Middle frontal gyrus (tissue), 1 donor: ENCODE measurements at regions not wholly inside any gene's neighbourhood (a gene's known extent, or its start where the extent isn't known, plus 50 kb on each side); places are given as distances from the start of the nearest gene placed in this dataset.

Experiments used
- DNase-seq: peaks from one replicate; pipeline ENCODE4 v3.0.0-alpha.2; 2015; ENCODE audit warnings: low spot score; ENCODE audit errors: extremely low spot score

- no peak for DNase-seq
These were observed 115.8 kb downstream of the SLC25A47 start for GRCh38 chr14:100438678-100439592.

- no peak for DNase-seq
These were observed 116.6 kb downstream of the SLC25A47 start for GRCh38 chr14:100439781-100440180.

DNA sequence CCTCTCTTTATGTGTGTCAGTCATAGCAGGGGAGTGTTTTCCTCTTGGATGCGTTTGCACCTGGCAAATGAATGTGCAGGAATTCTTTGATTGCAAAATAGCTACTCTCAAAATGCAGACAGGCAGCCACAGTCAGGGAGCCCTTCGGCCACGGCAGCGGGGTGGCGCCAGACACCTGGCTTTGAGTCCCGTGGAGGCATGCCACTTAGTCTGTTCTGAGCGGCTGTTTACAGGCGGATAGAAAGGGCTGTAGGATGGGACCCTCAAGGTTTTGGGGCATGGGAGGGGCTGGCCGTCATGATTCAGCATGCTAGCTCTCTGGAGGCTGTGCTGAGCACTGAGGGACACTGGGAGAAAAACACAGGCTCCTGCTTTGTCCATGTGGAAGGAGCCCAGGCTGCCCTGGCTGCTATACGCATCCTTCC, 117.1 kb downstream of the SLC25A47 start:
- peak; percentile 50 for DNase-seq

DNA sequence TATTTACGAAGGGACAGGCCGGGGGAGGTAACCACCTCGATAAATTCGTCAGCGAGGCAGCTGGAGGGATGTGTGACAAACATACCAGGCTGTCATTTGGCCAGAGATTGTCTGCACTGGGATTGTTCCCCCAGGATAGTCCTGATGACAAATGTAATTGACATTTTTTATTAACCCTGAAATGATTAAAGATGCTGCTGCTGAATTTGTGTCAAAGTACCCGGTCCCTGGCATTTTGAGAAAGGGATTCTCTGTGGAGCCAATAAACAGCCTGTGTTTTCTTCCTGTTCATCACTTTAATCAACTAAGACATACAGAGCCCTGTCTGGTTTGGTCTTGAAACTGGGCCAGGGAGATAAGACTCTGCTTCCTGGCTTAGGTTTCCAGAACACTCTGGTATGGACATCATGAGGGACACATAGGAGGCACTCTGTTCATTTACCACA, 117.6 kb downstream of the SLC25A47 start:
- DNase-seq: no peak

GRCh38 chr14:100441271-100441947, 118.3 kb downstream of the SLC25A47 start:
- DNase-seq: no peak

- no peak for DNase-seq
These were observed 118.9 kb downstream of the SLC25A47 start for GRCh38 chr14:100442036-100442435.

- DNase-seq: no peak
These were observed 119.7 kb downstream of the SLC25A47 start for GRCh38 chr14:100442498-100443490.

GRCh38 chr14:100443603-100444002, 120.5 kb downstream of the SLC25A47 start:
- no peak for DNase-seq

- no peak for DNase-seq
These were observed 122.4 kb downstream of the SLC25A47 start for GRCh38 chr14:100445436-100446088.

DNA sequence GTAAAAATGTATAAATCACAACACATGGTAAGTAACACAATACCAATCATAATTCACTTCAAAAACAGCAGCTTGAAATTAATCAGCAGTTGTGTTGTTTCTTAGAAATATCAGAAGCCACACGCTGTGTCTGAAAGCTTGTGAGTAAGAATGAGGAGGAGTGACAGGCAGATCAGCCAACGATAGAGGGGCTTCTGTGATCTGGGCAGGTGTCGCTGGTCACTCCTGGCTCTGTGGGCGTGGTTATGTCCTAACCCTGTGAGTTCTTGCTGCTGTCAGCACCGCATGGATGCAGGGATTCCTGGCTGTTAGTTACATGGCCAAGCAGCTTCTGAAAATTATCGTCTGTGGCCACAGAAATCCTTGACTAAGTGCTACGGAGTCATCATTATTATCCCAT, 123.4 kb downstream of the SLC25A47 start:
- DNase-seq: no peak

DNA sequence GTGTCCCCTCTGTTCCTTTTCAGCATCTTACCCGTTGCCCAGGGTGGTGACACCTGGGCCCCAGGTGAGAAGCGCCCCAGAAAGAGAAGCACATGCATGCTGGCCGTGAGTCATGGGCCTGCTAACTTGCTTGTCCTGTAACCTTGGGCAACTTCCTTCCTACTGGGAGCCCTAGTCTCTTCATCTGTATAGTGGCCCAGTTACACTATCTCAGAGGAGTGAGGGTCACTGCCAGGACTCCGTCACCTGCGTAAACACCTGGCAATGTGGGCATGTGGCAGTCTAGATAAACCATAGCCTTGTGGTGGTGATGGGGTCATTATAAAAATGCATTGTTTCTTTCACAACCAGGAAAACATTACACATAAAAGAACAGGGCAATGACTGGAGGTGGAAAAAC, 125.2 kb downstream of the SLC25A47 start:
- no peak for DNase-seq

- no peak for DNase-seq
These were observed 126.3 kb downstream of the SLC25A47 start for GRCh38 chr14:100449225-100449987.

- DNase-seq: no peak
These were observed 126.9 kb downstream of the SLC25A47 start for GRCh38 chr14:100450049-100450448.

DNA sequence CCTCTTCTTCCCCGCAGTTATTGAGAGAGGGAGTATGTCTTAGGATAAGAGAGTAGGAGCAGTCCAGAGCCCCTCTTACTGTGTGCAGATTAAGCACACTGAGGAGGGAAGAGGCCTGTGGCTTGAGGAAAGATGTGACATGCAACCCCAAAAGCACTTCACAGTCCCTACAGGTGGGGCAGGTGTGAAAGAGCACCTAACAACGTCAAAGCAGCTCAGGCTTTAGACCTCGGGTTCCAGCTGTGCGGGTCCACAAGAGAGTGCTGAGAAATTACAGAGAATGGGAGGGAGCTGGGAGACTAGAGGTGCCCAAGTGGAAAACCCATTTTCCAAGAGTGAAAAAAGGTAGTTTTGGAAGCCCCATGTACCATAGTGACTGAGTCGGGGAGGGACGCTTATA, 127.6 kb downstream of the SLC25A47 start:
- DNase-seq: no peak

DNA sequence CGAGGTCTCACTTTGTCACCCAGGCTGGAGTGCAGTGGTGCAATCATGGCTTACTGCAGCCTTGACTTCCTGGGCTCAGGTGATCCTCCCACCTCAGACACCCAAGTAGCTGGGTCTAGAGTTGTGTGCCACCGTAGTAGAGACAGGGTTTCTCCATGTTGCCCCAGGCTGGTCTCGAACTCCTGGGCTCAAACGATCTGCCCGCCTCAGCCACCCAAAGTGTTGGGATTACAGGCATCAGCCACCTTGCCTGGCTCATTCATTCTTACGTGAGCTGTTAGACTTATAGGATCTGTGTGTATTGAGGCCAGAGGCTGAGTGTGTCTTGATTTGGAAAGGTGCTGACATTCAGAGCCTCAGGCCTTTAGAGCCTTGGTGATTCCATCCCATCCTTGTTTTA, 128.1 kb downstream of the SLC25A47 start:
- DNase-seq: no peak

DNA sequence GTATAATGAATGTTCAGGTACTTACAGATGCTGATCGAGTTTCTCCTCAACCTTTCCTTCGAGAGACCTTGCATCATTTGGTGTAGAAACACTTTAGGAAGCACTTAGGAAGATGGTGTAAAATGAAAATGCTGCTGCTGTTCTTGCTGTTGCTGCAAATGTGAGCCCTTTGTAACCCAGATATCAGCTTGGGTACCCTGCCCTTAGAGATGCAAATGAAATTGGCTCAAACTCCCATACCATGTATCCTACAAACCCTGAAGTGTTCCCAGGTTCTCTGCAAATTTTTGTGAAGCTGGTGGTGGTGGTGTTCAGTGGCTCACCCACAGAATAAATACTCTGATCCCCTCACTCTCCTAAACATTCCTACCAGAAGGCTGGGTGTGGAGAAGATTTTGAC, 130.8 kb downstream of the SLC25A47 start:
- no peak for DNase-seq

DNA sequence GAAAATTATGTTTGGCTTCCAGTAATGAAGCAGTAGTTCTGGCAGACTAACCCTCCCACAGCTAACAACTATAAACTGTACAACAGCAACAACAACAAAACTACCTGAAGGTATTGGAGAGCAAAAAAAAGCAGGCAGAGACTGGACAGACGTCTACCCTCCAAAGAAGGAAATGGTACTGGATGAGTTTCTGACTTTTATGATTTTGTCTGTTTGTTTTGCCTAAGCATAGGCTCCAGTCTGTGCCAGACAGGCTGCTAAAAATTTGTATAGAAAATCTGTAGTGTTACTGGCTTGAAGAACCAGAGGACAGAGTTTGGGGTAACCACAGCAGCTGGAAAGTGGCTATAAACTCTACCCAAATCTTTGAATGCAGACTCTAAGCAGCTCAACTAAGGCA, 131.3 kb downstream of the SLC25A47 start:
- DNase-seq: no peak

DNA sequence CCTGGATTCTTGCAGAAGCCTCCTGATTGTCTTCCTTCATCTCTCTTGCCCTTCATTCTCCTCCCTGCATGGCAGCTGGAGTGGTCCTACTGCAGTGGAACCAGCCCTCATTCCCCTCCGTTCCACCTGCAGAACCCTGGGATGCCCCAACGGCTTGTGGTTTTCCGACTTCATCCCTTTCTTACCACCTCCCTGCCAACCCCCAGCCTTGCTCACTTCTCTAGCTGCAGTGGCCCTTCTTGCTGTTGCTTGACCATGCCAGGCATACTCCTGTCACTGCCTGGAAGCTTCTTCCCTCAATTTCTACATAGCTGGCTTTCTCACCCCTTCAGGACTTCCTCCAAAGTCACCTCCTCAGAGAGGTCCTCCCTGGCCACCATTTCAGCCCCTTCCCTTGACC, 123.3 kb downstream of the BEGAIN start:
- no peak for DNase-seq

- DNase-seq: no peak
These were observed 120.9 kb downstream of the BEGAIN start for GRCh38 chr14:100466111-100466856.
